Endothelial cell (in vitro differentiated cells): ENCODE measurements at regions not wholly inside any gene's neighbourhood (a gene's known extent, or its start where the extent isn't known, plus 50 kb on each side); places are given as distances from the start of the nearest gene placed in this dataset.

Source experiments
- DNase-seq: peaks from one replicate; pipeline ENCODE4 v3.0.0; 2021; ENCODE audit warnings: low spot score
- H3K27ac Mint-ChIP-seq: one replicate; pipeline ENCODE4 v1.8.0; 2021; ENCODE audit warnings: mixed read lengths, inconsistent platforms; ENCODE audit not compliant: unreplicated experiment
- H3K27me3 Mint-ChIP-seq: one replicate; pipeline ENCODE4 v1.8.0; 2021; ENCODE audit warnings: mild to moderate bottlenecking, moderate library complexity, mixed read lengths, inconsistent platforms; ENCODE audit not compliant: unreplicated experiment
- H3K36me3 Mint-ChIP-seq: one replicate; pipeline ENCODE4 v1.8.0; 2021; ENCODE audit warnings: mild to moderate bottlenecking, low read depth, mixed read lengths, inconsistent platforms; ENCODE audit not compliant: unreplicated experiment
- H3K4me1 Mint-ChIP-seq: one replicate; pipeline ENCODE4 v1.8.0; 2021; ENCODE audit warnings: mild to moderate bottlenecking, mixed read lengths, inconsistent platforms; ENCODE audit not compliant: unreplicated experiment
- H3K4me3 Mint-ChIP-seq: one replicate; pipeline ENCODE4 v1.8.0; 2021; ENCODE audit warnings: mild to moderate bottlenecking, mixed read lengths, inconsistent platforms; ENCODE audit not compliant: unreplicated experiment
- H3K9me3 Mint-ChIP-seq: one replicate; pipeline ENCODE4 v1.8.0; 2021; ENCODE audit warnings: mixed read lengths, inconsistent platforms; ENCODE audit not compliant: unreplicated experiment
- CTCF ChIP-seq: fragments of 200-600 bp; sonication (generic); IDR thresholded peaks from one replicate; pipeline ENCODE4 v1.5.0; 2021; ENCODE audit warnings: antibody characterized with exemption; ENCODE audit not compliant: unreplicated experiment

GRCh38 chr16:66198641-66199040 is 167.8 kb upstream of the CDH5 start:
- H3K27ac Mint-ChIP-seq = no peak overlapping the region
- no peaks in the 10 kb centered on the region for H3K4me1 Mint-ChIP-seq
- no peaks in the 10 kb centered on the region for H3K27me3 Mint-ChIP-seq
- no peak for TF ChIP-seq CTCF
- H3K9me3 Mint-ChIP-seq = no peaks in the 10 kb centered on the region
- DNase-seq = no peak
- no peak overlapping the region for H3K4me3 Mint-ChIP-seq
- no peaks in the 10 kb centered on the region for H3K36me3 Mint-ChIP-seq

- H3K27ac Mint-ChIP-seq = no peak overlapping the region
- H3K27me3 Mint-ChIP-seq = no peaks in the 10 kb centered on the region
These were observed 168.7 kb upstream of the CDH5 start for GRCh38 chr16:66197668-66198278.

GRCh38 chr16:66196770-66197169 is 169.7 kb upstream of the CDH5 start:
- Mint-ChIP-seq H3K36me3 (no peaks in the 10 kb centered on the region), H3K27me3 (no peaks in the 10 kb centered on the region), H3K4me1 (no peaks in the 10 kb centered on the region), H3K27ac (no peak overlapping the region), H3K9me3 (no peaks in the 10 kb centered on the region), H3K4me3 (no peak overlapping the region)
- no peak for TF ChIP-seq CTCF
- no peak for DNase-seq

More at GRCh38 chr16:66197668-66198278, 168.7 kb upstream of the CDH5 start:
- no peaks in the 10 kb centered on the region for H3K9me3 Mint-ChIP-seq
- no peak overlapping the region for H3K4me3 Mint-ChIP-seq
- no peaks in the 10 kb centered on the region for H3K4me1 Mint-ChIP-seq
- H3K36me3 Mint-ChIP-seq = no peaks in the 10 kb centered on the region
- no peak for DNase-seq
- no peak for TF ChIP-seq CTCF

- no peak overlapping the region for H3K27ac Mint-ChIP-seq
- TF ChIP-seq CTCF = no peak
- no peaks in the 10 kb centered on the region for H3K9me3 Mint-ChIP-seq
- H3K4me3 Mint-ChIP-seq = no peak overlapping the region
- H3K27me3 Mint-ChIP-seq = no peaks in the 10 kb centered on the region
- no peaks in the 10 kb centered on the region for H3K4me1 Mint-ChIP-seq
- no peaks in the 10 kb centered on the region for H3K36me3 Mint-ChIP-seq
- no peak for DNase-seq
These were observed 171.6 kb upstream of the CDH5 start for GRCh38 chr16:66194866-66195265.

- no peak for DNase-seq
- Mint-ChIP-seq H3K27ac (no peak overlapping the region), H3K4me1 (no peaks in the 10 kb centered on the region), H3K9me3 (no peaks in the 10 kb centered on the region), H3K36me3 (no peaks in the 10 kb centered on the region), H3K27me3 (no peaks in the 10 kb centered on the region), H3K4me3 (no peak overlapping the region)
- no peak for TF ChIP-seq CTCF
These were observed 172.8 kb upstream of the CDH5 start for GRCh38 chr16:66193543-66194229.
